GM19025 (cell line): ENCODE measurements at regions not wholly inside any gene's neighbourhood (a gene's known extent, or its start where the extent isn't known, plus 50 kb on each side); places are given as distances from the start of the nearest gene placed in this dataset.

Experiments used
- ATAC-seq: cut with Tn5 transposase; IDR thresholded peaks from one replicate; pipeline ENCODE4 v1.9.1; 2021; ENCODE audit warnings: mild to moderate bottlenecking, low read depth, moderate library complexity; ENCODE audit not compliant: unreplicated experiment

GRCh38 chr10:31587691-31588090 lies 268.7 kb downstream of the ZEB1 start:
- ATAC-seq: no peak

DNA sequence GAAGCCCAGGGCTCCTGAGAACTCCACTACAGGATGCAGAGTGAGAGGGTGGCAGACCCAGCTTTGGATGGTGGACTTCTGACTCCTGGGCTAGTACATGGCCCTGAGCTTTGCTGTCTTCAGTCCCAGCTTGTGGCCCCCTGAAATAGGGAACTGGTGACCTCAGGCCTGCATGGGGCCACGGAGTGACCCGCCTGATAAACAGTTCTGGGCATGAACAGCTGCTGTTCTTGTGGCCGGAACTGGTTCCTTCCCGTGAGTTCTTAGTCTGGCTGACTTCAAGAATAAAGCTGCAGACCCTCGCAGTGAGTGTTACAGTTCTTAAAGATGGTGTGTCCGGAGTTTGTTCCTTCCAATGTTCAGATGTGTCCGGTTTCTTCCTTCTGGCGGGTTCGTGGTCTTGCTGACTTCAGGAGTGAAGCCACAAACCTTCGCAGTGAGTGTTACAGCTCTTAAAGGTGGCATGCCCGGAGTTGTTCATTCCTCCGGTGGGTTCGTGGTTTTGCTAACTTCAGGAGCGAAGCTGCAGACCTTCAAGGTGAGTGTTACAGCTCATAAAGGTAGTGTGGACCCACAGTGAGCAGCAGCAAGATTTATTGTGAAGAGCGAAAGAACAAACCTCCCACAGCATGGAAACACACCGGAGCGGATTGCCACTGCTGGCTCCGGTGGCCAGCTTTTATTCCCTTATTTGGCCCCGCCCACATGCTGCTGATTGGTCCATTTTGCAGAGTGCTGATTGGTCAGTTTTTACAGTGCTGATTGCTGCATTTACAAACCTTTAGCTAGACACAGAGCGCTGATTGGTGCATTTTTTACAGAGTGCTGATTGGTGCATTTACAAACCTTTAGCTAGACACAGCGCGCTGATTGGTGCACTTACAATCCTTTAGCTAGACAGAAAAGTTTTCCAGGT lies 268.0 kb downstream of the ZEB1 start:
- no peak for ATAC-seq

DNA sequence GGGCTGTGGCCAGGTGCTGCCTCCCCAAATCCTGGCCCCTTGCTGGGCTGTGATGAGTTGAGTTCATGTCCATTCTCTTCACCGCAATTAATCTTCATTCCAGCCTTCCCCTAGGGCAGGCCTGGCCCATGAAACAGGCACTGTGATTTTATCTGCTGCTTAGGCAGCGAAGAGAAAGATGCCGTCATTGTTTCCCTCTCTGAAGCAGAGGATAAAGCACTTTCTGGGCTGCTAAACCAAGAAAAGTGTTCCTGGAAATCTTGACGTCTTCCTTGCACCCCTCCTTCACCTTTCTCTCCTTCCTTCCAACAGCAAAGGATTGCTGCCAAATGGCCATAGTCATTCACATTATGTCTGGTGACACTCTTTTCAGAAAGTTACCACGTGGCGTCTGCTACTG lies 265.9 kb downstream of the ZEB1 start:
- no peak for ATAC-seq

DNA sequence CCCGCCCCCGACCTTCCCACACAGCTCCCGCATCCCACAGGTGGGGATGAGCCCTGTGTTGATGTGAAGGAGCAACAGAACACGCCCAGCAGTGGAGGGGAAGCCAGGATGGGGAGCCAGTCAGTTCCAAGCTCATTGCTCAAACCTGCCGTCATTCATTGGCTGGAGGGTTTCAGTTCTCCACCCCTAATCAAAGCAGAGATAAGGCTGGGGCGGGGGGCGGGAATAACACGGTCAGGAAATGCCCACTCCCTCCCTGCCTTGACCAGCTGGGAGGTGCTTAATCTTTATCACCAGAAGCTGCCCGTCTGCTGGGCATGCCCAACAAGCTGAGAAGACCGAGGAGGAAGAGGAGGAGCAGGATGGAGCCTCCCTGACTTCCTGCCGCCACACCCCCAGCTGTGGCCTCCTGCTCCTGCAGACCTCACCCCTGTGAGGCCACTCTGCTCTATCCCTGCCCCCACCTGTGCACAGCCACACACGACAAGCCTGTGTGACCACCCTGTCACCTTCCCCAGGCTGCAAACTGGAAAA lies 265.1 kb downstream of the ZEB1 start:
- ATAC-seq: no peak

GRCh38 chr10:31583293-31583692 lies 264.3 kb downstream of the ZEB1 start:
- no peak for ATAC-seq

DNA sequence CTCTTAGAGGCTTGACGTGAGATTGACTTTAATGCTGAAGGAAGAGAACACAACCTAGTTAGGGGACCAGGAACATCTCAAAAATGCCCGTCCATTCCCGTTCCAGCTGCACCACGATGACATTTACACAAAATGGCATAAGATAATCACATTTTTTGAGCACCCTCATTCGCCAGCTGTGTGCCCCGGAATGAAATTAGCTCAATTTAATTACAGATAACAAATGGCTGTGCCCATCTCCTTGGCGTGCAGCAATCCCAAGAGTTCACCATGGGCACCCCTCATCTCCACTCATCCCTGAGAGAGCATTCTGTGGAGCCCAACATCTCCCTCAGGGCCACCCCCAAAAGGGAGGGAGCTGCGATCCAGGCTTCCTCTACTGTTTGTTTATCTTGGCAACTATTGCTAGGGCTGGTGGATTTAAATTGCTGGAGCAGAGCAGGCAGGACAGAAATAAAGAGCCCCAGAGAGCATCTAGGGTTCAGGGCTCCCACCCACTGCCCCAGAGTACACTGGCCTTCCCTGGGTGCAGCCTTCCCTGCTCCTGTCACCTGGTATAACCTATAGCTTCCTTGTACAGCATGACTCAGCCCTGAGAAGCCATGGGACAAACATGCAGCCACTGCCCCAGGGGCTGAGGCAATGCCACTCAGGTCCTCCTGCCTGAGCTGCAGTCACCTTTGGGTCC lies 263.5 kb downstream of the ZEB1 start:
- no peak for ATAC-seq

GRCh38 chr10:31581741-31582323 lies 262.8 kb downstream of the ZEB1 start:
- ATAC-seq: peak; percentile 73

- no peak for ATAC-seq
These were observed 261.6 kb downstream of the ZEB1 start for GRCh38 chr10:31580646-31581045.
